GM23338 (cell line): ENCODE measurements at regions not wholly inside any gene's neighbourhood (a gene's known extent, or its start where the extent isn't known, plus 50 kb on each side); places are given as distances from the start of the nearest gene placed in this dataset.

Experiments used
- ATAC-seq: fragments of 200-7000 bp; cut with Tn5 transposase; 3 replicates; pipeline ENCODE4 v1.9.1; 2020
- DNase-seq: peaks from one replicate; pipeline ENCODE4 v3.0.0-alpha.2; 2015; ENCODE audit warnings: low spot score
- H2AFZ ChIP-seq: fragments of 200-600 bp; sonication (generic); 2 replicates; pipeline ENCODE4 v1.8.0; 2016; ENCODE audit warnings: antibody characterized with exemption, mild to moderate bottlenecking, moderate library complexity
- H3F3A ChIP-seq: fragments of 200-600 bp; sonication (generic); replicated peaks from 2 replicates; pipeline ENCODE4 v1.8.0; 2017; ENCODE audit warnings: antibody characterized with exemption, mixed run types, low read depth
- H3K27ac ChIP-seq: fragments of 200-600 bp; sonication (generic); 2 replicates; pipeline ENCODE4 v1.6.1; 2016; ENCODE audit warnings: low read depth
- H3K27me3 ChIP-seq: fragments of 200-600 bp; sonication (generic); 2 replicates; pipeline ENCODE4 v1.8.0; 2016; ENCODE audit warnings: mild to moderate bottlenecking, mixed run types, moderate library complexity; ENCODE audit not compliant: insufficient read depth
- H3K36me3 ChIP-seq: fragments of 200-600 bp; sonication (generic); 2 replicates; pipeline ENCODE4 v1.8.0; 2016; ENCODE audit warnings: mild to moderate bottlenecking; ENCODE audit not compliant: insufficient read depth
- H3K4me1 ChIP-seq: fragments of 200-600 bp; sonication (generic); 2 replicates; pipeline ENCODE4 v1.8.0; 2016; ENCODE audit warnings: mild to moderate bottlenecking, moderate library complexity; ENCODE audit not compliant: insufficient read depth
- H3K4me2 ChIP-seq: fragments of 200-600 bp; sonication (generic); 2 replicates; pipeline ENCODE4 v1.7.1; 2017; ENCODE audit warnings: mixed run types
- H3K4me3 ChIP-seq: fragments of 200-600 bp; sonication (generic); 2 replicates; pipeline ENCODE4 v1.6.1; 2016; ENCODE audit warnings: mixed run types
- H3K79me2 ChIP-seq: fragments of 200-600 bp; sonication (generic); replicated peaks from 2 replicates; pipeline ENCODE4 v1.8.0; 2017; ENCODE audit warnings: mild to moderate bottlenecking; ENCODE audit not compliant: insufficient read depth
- H3K9me2 ChIP-seq: fragments of 200-600 bp; sonication (generic); 2 replicates; pipeline ENCODE4 v1.8.0; 2017; ENCODE audit not compliant: insufficient read depth
- H4K20me1 ChIP-seq: fragments of 200-600 bp; sonication (generic); replicated peaks from 2 replicates; pipeline ENCODE4 v1.8.0; 2017; ENCODE audit warnings: mild to moderate bottlenecking; ENCODE audit not compliant: insufficient read depth
- H3K27ac Mint-ChIP-seq: 2 replicates; pipeline ENCODE4 v1.8.0; 2020; ENCODE audit warnings: inconsistent platforms, mild to moderate bottlenecking, moderate library complexity, mixed read lengths
- H3K27me3 Mint-ChIP-seq: 3 replicates; pipeline ENCODE4 v1.8.0; 2022; ENCODE audit warnings: low read depth, mild to moderate bottlenecking, moderate library complexity, mixed read lengths, inconsistent platforms; ENCODE audit not compliant: insufficient read depth, poor library complexity
- H3K36me3 Mint-ChIP-seq: 3 replicates; pipeline ENCODE4 v1.8.0; 2021; ENCODE audit warnings: low read depth, mild to moderate bottlenecking, inconsistent platforms, moderate library complexity, mixed read lengths
- H3K4me1 Mint-ChIP-seq: 3 replicates; pipeline ENCODE4 v1.8.0; 2020; ENCODE audit warnings: mild to moderate bottlenecking, inconsistent platforms, mixed read lengths
- H3K4me3 Mint-ChIP-seq: 3 replicates; pipeline ENCODE4 v1.8.0; 2021; ENCODE audit warnings: moderate library complexity, mild to moderate bottlenecking, inconsistent platforms, mixed read lengths
- H3K9me3 Mint-ChIP-seq: 3 replicates; pipeline ENCODE4 v1.8.0; 2020; ENCODE audit warnings: moderate library complexity, mild to moderate bottlenecking, inconsistent platforms, mixed read lengths
- TF ChIP-seq, protein P1 (sequence below): fragments of 250-450 bp; sonication (Bioruptor Pico); IDR thresholded peaks from 2 replicates; pipeline ENCODE4 v1.5.0; 2020; ENCODE audit warnings: mild to moderate bottlenecking, moderate library complexity
- TF ChIP-seq, protein P2 (sequence below): IDR thresholded peaks from one replicate; pipeline ENCODE4 v1.6.1; 2018; ENCODE audit warnings: antibody characterized with exemption; ENCODE audit not compliant: unreplicated experiment

DNA sequence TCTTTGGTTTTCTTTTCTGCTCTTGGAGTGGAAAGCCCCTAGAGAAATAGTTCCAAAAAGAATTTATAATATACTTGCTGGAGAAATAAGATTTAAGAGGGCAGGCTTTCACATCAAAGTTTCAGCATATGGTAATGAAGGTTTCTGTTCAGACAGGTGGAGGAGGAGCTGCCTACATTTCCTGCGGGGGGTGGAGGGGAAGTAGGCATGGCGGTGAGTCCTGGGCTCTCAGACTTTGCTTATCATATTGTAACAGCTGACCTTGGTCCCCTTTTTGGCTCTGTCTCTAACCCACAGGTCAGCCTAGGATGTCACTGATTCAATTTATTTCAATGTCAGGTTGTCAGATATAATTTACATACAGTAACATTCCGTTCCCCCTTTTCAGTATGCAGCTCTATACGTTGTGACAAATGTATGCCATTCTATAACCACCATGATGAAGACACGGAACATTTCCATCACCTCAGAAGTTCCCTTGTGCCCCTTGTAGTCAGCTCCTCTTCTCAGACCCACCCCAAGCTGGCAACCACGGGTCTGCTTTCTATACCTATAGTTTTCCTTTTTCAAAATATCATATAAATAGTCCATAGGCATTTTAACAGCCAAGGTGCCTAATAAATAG, 77.6 kb upstream of the GGTLC1 start:
- no peaks in the 10 kb centered on the region for H3K36me3 ChIP-seq
- ATAC-seq, result no peak
- Mint-ChIP-seq H3K9me3 (0 out of 3 replicates have a peak, but pooled peaks cover 2% of the 10 kb centered on the region), H3K27ac (no peak overlapping the region), H3K36me3 (no peaks in the 10 kb centered on the region), H3K4me3 (no peak overlapping the region), H3K27me3 (peaks cover 2% of the 10 kb centered on the region), H3K4me1 (peaks cover 9% of the 10 kb centered on the region; the same call in 2 of the 3 replicates)
- H3K4me2 ChIP-seq, result no peak overlapping the region
- no peaks in the 10 kb centered on the region for H3F3A ChIP-seq
- DNase-seq, result peak; percentile 3
- no peaks in the 10 kb centered on the region for H3K79me2 ChIP-seq
- H2AFZ ChIP-seq, result no peak overlapping the region
- no peak overlapping the region for H3K4me3 ChIP-seq
- no peak overlapping the region for H3K27ac ChIP-seq
- H4K20me1 ChIP-seq, result no peaks in the 10 kb centered on the region
- H3K4me1 ChIP-seq, result no peaks in the 10 kb centered on the region
- H3K9me2 ChIP-seq, result no peaks in the 10 kb centered on the region
- TF ChIP-seq, protein P1, sequence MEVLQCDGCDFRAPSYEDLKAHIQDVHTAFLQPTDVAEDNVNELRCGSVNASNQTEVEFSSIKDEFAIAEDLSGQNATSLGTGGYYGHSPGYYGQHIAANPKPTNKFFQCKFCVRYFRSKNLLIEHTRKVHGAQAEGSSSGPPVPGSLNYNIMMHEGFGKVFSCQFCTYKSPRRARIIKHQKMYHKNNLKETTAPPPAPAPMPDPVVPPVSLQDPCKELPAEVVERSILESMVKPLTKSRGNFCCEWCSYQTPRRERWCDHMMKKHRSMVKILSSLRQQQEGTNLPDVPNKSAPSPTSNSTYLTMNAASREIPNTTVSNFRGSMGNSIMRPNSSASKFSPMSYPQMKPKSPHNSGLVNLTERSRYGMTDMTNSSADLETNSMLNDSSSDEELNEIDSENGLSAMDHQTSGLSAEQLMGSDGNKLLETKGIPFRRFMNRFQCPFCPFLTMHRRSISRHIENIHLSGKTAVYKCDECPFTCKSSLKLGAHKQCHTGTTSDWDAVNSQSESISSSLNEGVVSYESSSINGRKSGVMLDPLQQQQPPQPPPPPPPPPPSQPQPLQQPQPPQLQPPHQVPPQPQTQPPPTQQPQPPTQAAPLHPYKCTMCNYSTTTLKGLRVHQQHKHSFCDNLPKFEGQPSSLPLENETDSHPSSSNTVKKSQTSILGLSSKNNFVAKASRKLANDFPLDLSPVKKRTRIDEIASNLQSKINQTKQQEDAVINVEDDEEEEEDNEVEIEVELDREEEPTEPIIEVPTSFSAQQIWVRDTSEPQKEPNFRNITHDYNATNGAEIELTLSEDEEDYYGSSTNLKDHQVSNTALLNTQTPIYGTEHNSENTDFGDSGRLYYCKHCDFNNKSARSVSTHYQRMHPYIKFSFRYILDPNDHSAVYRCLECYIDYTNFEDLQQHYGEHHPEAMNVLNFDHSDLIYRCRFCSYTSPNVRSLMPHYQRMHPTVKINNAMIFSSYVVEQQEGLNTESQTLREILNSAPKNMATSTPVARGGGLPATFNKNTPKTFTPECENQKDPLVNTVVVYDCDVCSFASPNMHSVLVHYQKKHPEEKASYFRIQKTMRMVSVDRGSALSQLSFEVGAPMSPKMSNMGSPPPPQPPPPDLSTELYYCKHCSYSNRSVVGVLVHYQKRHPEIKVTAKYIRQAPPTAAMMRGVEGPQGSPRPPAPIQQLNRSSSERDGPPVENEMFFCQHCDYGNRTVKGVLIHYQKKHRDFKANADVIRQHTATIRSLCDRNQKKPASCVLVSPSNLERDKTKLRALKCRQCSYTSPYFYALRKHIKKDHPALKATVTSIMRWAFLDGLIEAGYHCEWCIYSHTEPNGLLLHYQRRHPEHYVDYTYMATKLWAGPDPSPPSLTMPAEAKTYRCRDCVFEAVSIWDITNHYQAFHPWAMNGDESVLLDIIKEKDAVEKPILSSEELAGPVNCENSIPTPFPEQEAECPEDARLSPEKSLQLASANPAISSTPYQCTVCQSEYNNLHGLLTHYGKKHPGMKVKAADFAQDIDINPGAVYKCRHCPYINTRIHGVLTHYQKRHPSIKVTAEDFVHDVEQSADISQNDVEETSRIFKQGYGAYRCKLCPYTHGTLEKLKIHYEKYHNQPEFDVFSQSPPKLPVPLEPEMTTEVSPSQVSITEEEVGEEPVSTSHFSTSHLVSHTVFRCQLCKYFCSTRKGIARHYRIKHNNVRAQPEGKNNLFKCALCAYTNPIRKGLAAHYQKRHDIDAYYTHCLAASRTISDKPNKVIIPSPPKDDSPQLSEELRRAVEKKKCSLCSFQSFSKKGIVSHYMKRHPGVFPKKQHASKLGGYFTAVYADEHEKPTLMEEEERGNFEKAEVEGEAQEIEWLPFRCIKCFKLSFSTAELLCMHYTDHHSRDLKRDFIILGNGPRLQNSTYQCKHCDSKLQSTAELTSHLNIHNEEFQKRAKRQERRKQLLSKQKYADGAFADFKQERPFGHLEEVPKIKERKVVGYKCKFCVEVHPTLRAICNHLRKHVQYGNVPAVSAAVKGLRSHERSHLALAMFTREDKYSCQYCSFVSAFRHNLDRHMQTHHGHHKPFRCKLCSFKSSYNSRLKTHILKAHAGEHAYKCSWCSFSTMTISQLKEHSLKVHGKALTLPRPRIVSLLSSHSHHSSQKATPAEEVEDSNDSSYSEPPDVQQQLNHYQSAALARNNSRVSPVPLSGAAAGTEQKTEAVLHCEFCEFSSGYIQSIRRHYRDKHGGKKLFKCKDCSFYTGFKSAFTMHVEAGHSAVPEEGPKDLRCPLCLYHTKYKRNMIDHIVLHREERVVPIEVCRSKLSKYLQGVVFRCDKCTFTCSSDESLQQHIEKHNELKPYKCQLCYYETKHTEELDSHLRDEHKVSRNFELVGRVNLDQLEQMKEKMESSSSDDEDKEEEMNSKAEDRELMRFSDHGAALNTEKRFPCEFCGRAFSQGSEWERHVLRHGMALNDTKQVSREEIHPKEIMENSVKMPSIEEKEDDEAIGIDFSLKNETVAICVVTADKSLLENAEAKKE (CRISPR knock-in tag), result no peak
- TF ChIP-seq, protein P2, sequence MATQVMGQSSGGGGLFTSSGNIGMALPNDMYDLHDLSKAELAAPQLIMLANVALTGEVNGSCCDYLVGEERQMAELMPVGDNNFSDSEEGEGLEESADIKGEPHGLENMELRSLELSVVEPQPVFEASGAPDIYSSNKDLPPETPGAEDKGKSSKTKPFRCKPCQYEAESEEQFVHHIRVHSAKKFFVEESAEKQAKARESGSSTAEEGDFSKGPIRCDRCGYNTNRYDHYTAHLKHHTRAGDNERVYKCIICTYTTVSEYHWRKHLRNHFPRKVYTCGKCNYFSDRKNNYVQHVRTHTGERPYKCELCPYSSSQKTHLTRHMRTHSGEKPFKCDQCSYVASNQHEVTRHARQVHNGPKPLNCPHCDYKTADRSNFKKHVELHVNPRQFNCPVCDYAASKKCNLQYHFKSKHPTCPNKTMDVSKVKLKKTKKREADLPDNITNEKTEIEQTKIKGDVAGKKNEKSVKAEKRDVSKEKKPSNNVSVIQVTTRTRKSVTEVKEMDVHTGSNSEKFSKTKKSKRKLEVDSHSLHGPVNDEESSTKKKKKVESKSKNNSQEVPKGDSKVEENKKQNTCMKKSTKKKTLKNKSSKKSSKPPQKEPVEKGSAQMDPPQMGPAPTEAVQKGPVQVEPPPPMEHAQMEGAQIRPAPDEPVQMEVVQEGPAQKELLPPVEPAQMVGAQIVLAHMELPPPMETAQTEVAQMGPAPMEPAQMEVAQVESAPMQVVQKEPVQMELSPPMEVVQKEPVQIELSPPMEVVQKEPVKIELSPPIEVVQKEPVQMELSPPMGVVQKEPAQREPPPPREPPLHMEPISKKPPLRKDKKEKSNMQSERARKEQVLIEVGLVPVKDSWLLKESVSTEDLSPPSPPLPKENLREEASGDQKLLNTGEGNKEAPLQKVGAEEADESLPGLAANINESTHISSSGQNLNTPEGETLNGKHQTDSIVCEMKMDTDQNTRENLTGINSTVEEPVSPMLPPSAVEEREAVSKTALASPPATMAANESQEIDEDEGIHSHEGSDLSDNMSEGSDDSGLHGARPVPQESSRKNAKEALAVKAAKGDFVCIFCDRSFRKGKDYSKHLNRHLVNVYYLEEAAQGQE, result no peak
- H3K27me3 ChIP-seq, result no peaks in the 10 kb centered on the region
